LNCaP clone FGC (cell line): ENCODE measurements at regions not wholly inside any gene's neighbourhood (a gene's known extent, or its start where the extent isn't known, plus 50 kb on each side); places are given as distances from the start of the nearest gene placed in this dataset.

ENCODE experiments used
- DNase-seq: peaks from one replicate; pipeline ENCODE4 v3.0.0-alpha.2; 2011; ENCODE audit warnings: low read depth
- H3K4me3 ChIP-seq: 2 replicates; pipeline ENCODE4 v1.5.1; 2011; ENCODE audit warnings: mild to moderate bottlenecking, low read depth, low read length, control low read depth
- TF ChIP-seq, protein P1 (sequence below): IDR thresholded peaks from 2 replicates; pipeline ENCODE4 v1.5.1; 2012; ENCODE audit warnings: mild to moderate bottlenecking; ENCODE audit not compliant: control insufficient read depth, insufficient read depth; ENCODE audit errors: extremely low read depth

DNA sequence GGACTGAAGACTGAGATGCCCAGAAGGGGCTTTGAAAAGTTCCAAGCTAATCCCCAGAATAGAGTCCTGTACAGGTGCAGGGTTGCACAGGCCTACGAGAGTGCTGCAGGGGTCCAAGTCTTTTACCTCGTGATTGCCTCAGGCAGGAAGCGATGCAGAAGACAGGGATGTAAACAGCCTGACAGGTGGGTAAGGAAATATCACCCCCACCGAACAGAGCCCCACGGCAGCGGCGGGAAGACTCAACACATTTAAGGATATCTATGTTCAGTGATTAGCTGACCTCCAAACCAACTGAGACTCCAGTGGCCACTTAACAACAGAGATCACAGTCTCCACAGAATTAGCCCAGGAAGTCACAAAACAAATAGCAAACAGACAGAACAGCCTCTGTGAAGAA, 73.9 kb upstream of the VIPR2 start:
- TF ChIP-seq, protein P1, sequence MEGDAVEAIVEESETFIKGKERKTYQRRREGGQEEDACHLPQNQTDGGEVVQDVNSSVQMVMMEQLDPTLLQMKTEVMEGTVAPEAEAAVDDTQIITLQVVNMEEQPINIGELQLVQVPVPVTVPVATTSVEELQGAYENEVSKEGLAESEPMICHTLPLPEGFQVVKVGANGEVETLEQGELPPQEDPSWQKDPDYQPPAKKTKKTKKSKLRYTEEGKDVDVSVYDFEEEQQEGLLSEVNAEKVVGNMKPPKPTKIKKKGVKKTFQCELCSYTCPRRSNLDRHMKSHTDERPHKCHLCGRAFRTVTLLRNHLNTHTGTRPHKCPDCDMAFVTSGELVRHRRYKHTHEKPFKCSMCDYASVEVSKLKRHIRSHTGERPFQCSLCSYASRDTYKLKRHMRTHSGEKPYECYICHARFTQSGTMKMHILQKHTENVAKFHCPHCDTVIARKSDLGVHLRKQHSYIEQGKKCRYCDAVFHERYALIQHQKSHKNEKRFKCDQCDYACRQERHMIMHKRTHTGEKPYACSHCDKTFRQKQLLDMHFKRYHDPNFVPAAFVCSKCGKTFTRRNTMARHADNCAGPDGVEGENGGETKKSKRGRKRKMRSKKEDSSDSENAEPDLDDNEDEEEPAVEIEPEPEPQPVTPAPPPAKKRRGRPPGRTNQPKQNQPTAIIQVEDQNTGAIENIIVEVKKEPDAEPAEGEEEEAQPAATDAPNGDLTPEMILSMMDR: no peak
- H3K4me3 ChIP-seq: no peak overlapping the region
- DNase-seq: no peak

DNA sequence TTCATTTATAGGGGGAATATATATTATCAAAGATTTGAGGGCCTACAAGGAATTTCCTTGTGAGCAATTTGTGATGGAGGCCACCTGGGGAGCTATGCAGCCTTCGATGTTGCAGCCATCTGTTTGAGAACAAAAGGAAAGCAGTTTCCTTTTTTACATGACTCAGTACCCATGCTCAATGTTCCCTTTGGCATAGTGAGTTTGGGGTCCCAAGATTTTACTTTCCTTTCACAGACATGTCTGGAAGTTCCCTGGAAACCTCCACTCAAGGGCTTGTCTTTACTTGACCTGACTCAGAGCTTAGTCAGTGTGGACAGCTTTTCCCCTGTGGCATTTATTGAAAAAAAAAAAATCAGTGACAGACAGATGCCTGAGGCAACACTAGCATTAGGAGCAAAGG, 73.5 kb upstream of the VIPR2 start:
- no peak for DNase-seq
- no peak overlapping the region for H3K4me3 ChIP-seq
- TF ChIP-seq, protein P1: no peak

DNA sequence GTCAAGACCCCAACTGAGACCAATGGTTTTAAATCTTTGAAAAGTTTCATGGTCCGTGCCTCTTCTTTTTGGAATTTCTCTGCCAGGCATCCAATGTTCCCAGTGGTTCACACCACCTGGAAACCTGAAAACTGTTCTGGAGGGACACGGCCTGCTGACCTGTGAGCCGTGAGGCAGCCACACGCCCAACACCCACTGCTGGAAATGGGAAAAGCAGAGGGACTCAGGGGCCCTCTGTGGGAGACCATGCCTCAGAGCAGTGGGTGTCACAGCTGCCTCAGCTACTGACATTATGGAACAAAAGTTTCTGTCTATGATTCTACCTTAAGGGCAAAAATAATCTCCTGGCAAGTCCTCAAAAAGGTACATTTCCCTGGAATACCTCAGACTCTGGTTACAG, 70.4 kb upstream of the VIPR2 start:
- H3K4me3 ChIP-seq: no peak overlapping the region
- TF ChIP-seq, protein P1: no peak
- DNase-seq: no peak

DNA sequence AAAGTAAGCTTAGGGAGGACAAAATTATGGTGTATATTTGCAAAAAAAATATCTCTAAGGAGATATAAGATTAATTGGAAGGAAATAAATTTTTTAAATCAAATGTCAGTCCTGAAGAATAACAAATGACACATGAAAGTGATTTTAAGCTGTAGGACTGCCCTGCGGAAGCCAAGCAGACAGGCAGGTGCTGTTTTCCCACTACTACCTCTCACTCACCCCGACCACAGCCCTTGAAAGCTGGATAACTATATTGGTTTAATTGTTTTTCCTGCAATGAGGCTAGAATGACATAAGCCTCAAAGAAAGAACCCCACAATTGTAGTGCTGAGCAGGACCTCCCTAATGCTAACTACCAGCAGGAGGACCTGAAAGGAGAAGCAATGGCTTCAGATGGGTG, 68.6 kb upstream of the VIPR2 start:
- no peak overlapping the region for H3K4me3 ChIP-seq
- no peak for DNase-seq
- TF ChIP-seq, protein P1: no peak

DNA sequence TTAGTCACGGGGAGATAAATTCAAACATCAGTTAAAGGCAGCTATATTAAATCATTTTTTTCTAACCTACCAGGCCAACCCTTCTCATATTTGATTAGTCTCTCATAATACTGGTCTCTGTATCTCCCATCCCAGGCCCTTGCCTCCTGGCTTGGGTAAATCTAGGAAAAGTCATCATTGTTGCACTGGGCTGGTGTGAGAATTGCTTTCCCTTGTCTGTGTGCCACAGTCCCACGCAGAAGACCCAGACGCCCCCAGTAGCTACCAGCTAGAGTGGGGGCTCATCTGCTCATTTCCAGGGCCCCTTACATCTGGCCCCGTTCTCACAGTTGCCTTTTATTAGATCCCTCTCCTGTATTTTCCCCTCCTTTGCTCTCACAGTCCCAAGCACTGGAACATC, 67.6 kb upstream of the VIPR2 start:
- no peak overlapping the region for H3K4me3 ChIP-seq
- TF ChIP-seq, protein P1: no peak

DNA sequence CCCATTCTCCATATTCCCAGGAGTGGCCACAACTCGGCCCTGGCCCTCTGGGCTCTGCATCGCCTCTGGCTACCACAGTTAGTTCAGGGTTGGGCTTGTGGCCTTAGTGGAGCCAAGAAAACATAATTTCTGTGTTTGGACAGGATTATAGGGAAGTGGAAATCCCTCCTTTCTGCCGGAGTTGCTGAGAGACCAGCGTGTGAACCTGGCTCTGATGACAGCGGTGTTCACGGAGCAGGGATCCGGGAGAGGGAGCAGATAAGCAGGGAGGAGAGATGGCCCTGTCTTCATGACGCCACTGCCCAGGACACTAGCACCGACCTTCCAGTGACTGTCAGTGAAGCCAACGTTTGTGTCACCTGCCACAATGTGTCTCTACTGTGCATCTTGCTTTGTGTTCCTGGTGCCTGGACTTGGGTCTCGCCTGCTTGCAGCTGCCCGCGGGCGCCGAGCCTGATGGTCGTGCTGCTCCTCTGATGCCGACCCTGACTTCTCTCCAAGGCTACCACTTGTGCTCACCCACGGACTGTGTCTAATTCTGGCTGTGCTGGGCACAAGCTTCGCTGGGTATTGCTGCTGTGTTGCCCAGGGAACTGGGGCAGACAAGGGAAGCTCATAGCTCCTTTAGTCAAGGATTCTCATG, 67.0 kb upstream of the VIPR2 start:
- H3K4me3 ChIP-seq: no peak overlapping the region
- DNase-seq: no peak
- TF ChIP-seq, protein P1: no peak

More for the DNA sequence above, 67.6 kb upstream of the VIPR2 start:
- no peak for DNase-seq

DNA sequence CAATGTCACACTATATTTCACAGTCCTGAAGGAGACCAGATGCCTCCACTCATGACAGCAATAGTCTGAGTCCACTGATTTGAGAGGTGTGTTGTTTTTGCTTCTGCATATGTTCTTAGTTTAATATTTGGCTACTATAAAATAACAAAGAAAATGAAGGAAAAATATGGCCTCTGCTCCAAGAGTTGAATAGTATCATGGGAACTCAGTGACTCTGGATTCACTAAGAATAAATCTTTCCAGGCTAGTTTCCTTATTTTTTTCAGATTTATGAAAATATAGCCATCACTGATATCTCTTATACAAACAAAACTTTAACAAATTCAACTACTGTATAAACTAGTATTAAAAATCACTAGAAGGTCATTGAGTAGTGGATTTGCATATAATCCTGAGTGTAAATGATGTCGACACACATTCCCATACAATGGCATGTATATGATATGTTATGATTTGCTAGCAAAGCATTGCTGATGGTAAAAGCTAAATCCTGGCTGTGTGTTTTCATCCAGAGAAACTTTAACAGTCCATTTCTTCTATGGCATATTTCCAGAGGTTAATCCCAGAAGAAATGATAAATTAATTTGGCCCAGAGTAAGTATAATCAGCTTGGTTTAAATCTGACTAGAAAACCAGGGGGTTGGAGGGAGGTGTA, 66.0 kb upstream of the VIPR2 start:
- no peak for DNase-seq
- no peak overlapping the region for H3K4me3 ChIP-seq

More for the DNA sequence above, 66.0 kb upstream of the VIPR2 start:
- TF ChIP-seq, protein P1: no peak
